Panc1 (cell line): ENCODE measurements at regions not wholly inside any gene's neighbourhood (a gene's known extent, or its start where the extent isn't known, plus 50 kb on each side); places are given as distances from the start of the nearest gene placed in this dataset.

ENCODE experiments used
- TF ChIP-seq, protein P1 (sequence below): fragments of 450-650 bp; IDR thresholded peaks from 2 replicates; pipeline ENCODE4 v1.5.1; 2017; ENCODE audit warnings: mild to moderate bottlenecking
- TF ChIP-seq, protein P2 (sequence below), 2 experiments: IDR thresholded peaks; 2 replicates each; pipeline ENCODE4 v1.6.1; 2011 to 2012; ENCODE audit warnings: low read depth in 2 of 2, control low read depth in 1 of 2, low read length in 1 of 2, mild to moderate bottlenecking in 1 of 2, moderate library complexity in 1 of 2; ENCODE audit not compliant: insufficient read depth in 1 of 2

DNA sequence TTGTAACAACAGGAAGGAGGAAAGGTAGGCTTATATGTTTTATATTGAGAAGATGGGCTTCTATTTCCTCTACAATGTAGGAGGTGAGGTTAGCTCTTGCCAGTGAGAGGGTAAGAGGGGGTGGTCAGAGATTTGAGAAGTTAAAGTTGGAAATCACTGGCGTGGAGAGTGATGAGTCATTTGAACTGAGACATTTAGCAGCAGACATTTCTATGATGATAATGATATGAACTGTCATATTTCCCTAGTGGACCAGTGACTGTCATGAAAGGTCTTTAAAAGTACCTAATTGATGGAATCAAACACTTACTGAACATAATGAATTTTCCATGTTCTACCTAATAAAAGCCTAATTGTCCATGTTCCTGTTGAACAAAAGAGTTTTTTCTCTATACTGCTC is 126.1 kb downstream of the FAM161A start:
- TF ChIP-seq, protein P1, sequence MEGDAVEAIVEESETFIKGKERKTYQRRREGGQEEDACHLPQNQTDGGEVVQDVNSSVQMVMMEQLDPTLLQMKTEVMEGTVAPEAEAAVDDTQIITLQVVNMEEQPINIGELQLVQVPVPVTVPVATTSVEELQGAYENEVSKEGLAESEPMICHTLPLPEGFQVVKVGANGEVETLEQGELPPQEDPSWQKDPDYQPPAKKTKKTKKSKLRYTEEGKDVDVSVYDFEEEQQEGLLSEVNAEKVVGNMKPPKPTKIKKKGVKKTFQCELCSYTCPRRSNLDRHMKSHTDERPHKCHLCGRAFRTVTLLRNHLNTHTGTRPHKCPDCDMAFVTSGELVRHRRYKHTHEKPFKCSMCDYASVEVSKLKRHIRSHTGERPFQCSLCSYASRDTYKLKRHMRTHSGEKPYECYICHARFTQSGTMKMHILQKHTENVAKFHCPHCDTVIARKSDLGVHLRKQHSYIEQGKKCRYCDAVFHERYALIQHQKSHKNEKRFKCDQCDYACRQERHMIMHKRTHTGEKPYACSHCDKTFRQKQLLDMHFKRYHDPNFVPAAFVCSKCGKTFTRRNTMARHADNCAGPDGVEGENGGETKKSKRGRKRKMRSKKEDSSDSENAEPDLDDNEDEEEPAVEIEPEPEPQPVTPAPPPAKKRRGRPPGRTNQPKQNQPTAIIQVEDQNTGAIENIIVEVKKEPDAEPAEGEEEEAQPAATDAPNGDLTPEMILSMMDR, result no peak
- TF ChIP-seq, protein P2, sequence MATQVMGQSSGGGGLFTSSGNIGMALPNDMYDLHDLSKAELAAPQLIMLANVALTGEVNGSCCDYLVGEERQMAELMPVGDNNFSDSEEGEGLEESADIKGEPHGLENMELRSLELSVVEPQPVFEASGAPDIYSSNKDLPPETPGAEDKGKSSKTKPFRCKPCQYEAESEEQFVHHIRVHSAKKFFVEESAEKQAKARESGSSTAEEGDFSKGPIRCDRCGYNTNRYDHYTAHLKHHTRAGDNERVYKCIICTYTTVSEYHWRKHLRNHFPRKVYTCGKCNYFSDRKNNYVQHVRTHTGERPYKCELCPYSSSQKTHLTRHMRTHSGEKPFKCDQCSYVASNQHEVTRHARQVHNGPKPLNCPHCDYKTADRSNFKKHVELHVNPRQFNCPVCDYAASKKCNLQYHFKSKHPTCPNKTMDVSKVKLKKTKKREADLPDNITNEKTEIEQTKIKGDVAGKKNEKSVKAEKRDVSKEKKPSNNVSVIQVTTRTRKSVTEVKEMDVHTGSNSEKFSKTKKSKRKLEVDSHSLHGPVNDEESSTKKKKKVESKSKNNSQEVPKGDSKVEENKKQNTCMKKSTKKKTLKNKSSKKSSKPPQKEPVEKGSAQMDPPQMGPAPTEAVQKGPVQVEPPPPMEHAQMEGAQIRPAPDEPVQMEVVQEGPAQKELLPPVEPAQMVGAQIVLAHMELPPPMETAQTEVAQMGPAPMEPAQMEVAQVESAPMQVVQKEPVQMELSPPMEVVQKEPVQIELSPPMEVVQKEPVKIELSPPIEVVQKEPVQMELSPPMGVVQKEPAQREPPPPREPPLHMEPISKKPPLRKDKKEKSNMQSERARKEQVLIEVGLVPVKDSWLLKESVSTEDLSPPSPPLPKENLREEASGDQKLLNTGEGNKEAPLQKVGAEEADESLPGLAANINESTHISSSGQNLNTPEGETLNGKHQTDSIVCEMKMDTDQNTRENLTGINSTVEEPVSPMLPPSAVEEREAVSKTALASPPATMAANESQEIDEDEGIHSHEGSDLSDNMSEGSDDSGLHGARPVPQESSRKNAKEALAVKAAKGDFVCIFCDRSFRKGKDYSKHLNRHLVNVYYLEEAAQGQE (IDR thresholded peaks at IDR 0.05; ENCODE audit: insufficient read depth in 1 of 2, low read depth in 2 of 2, low read length in 1 of 2), result no peak
